Osteocyte (in vitro differentiated cells): ENCODE measurements at regions not wholly inside any gene's neighbourhood (a gene's known extent, or its start where the extent isn't known, plus 50 kb on each side); places are given as distances from the start of the nearest gene placed in this dataset.

ENCODE experiments used
- DNase-seq: peaks from one replicate; pipeline ENCODE4 v3.0.0; 2021; ENCODE audit warnings: mixed read lengths; ENCODE audit not compliant: unreplicated experiment; ENCODE audit errors: extremely low spot score
- H3K27ac Mint-ChIP-seq: one replicate; pipeline ENCODE4 v1.8.0; 2021; ENCODE audit warnings: mild to moderate bottlenecking, mixed read lengths; ENCODE audit not compliant: unreplicated experiment
- H3K27me3 Mint-ChIP-seq: one replicate; pipeline ENCODE4 v1.8.0; 2021; ENCODE audit warnings: mixed read lengths; ENCODE audit not compliant: unreplicated experiment
- H3K36me3 Mint-ChIP-seq: one replicate; pipeline ENCODE4 v1.8.0; 2021; ENCODE audit warnings: mixed read lengths; ENCODE audit not compliant: unreplicated experiment
- H3K4me1 Mint-ChIP-seq: one replicate; pipeline ENCODE4 v1.8.0; 2021; ENCODE audit warnings: mixed read lengths; ENCODE audit not compliant: unreplicated experiment
- H3K4me3 Mint-ChIP-seq: one replicate; pipeline ENCODE4 v1.8.0; 2021; ENCODE audit warnings: mild to moderate bottlenecking, moderate library complexity, mixed read lengths; ENCODE audit not compliant: unreplicated experiment
- H3K9me3 Mint-ChIP-seq: one replicate; pipeline ENCODE4 v1.8.0; 2021; ENCODE audit warnings: mixed read lengths; ENCODE audit not compliant: unreplicated experiment
- CTCF ChIP-seq: fragments of 200-600 bp; sonication (generic); IDR thresholded peaks from 2 replicates; pipeline ENCODE4 v1.5.0; 2021; ENCODE audit warnings: antibody characterized with exemption, mild to moderate bottlenecking, moderate library complexity

GRCh38 chr5:124905256-124906130, 159.1 kb upstream of the ZNF608 start:
- DNase-seq = no peak
- Mint-ChIP-seq H3K27me3 (no peaks in the 10 kb centered on the region), H3K36me3 (no peaks in the 10 kb centered on the region), H3K4me3 (no peak overlapping the region), H3K9me3 (no peaks in the 10 kb centered on the region), H3K4me1 (peaks cover 53% of the 10 kb centered on the region), H3K27ac (no peak overlapping the region)
- no peak for TF ChIP-seq CTCF

- Mint-ChIP-seq H3K9me3 (no peaks in the 10 kb centered on the region), H3K4me3 (peak overlapping the region; percentile 7), H3K27me3 (no peaks in the 10 kb centered on the region), H3K27ac (peak overlapping the region; percentile 64), H3K36me3 (no peaks in the 10 kb centered on the region), H3K4me1 (peaks cover 62% of the 10 kb centered on the region)
- DNase-seq = no peak
- peak; percentile 35 for TF ChIP-seq CTCF
Measured at GRCh38 chr5:124906339-124907097, 160.1 kb upstream of the ZNF608 start.

GRCh38 chr5:124907098-124907644, 160.7 kb upstream of the ZNF608 start:
- no peak overlapping the region for H3K4me3 Mint-ChIP-seq
- DNase-seq = no peak
- H3K27ac Mint-ChIP-seq = peak overlapping the region; percentile 64
- peaks cover 56% of the 10 kb centered on the region for H3K4me1 Mint-ChIP-seq
- TF ChIP-seq CTCF = no peak
- H3K27me3 Mint-ChIP-seq = no peaks in the 10 kb centered on the region
- no peaks in the 10 kb centered on the region for H3K9me3 Mint-ChIP-seq
- H3K36me3 Mint-ChIP-seq = no peaks in the 10 kb centered on the region

- H3K27ac Mint-ChIP-seq = no peak overlapping the region
- peaks cover 49% of the 10 kb centered on the region for H3K4me1 Mint-ChIP-seq
- no peak for DNase-seq
- no peaks in the 10 kb centered on the region for H3K27me3 Mint-ChIP-seq
- no peak for TF ChIP-seq CTCF
- H3K9me3 Mint-ChIP-seq = no peaks in the 10 kb centered on the region
- no peak overlapping the region for H3K4me3 Mint-ChIP-seq
- H3K36me3 Mint-ChIP-seq = no peaks in the 10 kb centered on the region
Measured at GRCh38 chr5:124908581-124909451, 162.4 kb upstream of the ZNF608 start.
